ENCODE measurements at regions not wholly inside any gene's neighbourhood (a gene's known extent, or its start where the extent isn't known, plus 50 kb on each side); places are given as distances from the start of the nearest gene placed in this dataset.

GRCh38 chr10:43771675-43772074 lies 123.0 kb upstream of the ZNF32 start:
- no peaks in the 10 kb centered on the region for H3K27me3 ChIP-seq (ENCODE audit: control insufficient read depth, insufficient read depth, low read length)
- intact Hi-C loops (cut with micrococcal nuclease; ENCODE audit: unreplicated experiment): no loop called here
- BruUV-seq (replicated peaks): no TSS peak
- H3K4me1 ChIP-seq (ENCODE audit: control insufficient read depth, insufficient read depth, low read length): no peaks in the 10 kb centered on the region
- CTCF ChIA-PET: no interaction called here
- DNase-seq (ENCODE audit: low read depth, low spot score): no peak
- H3K36me3 ChIP-seq (ENCODE audit: control insufficient read depth, insufficient read depth, low read length): no peaks in the 10 kb centered on the region
- H3K27ac ChIP-seq (ENCODE audit: low read length): no peak overlapping the region
- in situ Hi-C loops (cut with HindIII; ENCODE audit: low pct_unique_long_range_greater_than_20kb, low sequenced_read_pairs): no loop called here
- POLR2A ChIA-PET: no interaction called here
- TF ChIP-seq CTCF (IDR thresholded peaks at IDR 0.05) (no peak), SIN3A (IDR thresholded peaks at IDR 0.05; ENCODE audit: borderline replicate concordance, insufficient read depth, low read depth, low read length) (no peak)
- TF ChIP-seq, protein P1, sequence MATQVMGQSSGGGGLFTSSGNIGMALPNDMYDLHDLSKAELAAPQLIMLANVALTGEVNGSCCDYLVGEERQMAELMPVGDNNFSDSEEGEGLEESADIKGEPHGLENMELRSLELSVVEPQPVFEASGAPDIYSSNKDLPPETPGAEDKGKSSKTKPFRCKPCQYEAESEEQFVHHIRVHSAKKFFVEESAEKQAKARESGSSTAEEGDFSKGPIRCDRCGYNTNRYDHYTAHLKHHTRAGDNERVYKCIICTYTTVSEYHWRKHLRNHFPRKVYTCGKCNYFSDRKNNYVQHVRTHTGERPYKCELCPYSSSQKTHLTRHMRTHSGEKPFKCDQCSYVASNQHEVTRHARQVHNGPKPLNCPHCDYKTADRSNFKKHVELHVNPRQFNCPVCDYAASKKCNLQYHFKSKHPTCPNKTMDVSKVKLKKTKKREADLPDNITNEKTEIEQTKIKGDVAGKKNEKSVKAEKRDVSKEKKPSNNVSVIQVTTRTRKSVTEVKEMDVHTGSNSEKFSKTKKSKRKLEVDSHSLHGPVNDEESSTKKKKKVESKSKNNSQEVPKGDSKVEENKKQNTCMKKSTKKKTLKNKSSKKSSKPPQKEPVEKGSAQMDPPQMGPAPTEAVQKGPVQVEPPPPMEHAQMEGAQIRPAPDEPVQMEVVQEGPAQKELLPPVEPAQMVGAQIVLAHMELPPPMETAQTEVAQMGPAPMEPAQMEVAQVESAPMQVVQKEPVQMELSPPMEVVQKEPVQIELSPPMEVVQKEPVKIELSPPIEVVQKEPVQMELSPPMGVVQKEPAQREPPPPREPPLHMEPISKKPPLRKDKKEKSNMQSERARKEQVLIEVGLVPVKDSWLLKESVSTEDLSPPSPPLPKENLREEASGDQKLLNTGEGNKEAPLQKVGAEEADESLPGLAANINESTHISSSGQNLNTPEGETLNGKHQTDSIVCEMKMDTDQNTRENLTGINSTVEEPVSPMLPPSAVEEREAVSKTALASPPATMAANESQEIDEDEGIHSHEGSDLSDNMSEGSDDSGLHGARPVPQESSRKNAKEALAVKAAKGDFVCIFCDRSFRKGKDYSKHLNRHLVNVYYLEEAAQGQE (IDR thresholded peaks at IDR 0.05; ENCODE audit: insufficient read depth in 1 of 2, low read depth in 2 of 2, low read length in 1 of 2): no peak
- H3K9me3 ChIP-seq (ENCODE audit: control insufficient read depth, insufficient read depth, low read depth, low read length): 0 out of 2 replicates have a peak, but pooled peaks cover 5% of the 10 kb centered on the region
- no peak for ATAC-seq
- H3K4me3 ChIP-seq (ENCODE audit: low read depth in 2 of 2, low read length in 2 of 2): no peak overlapping the region

- no peak for DNase-seq (ENCODE audit: low read depth, low spot score)
- H3K27ac ChIP-seq (ENCODE audit: low read length): no peak overlapping the region
- H3K4me3 ChIP-seq (ENCODE audit: low read depth in 2 of 2, low read length in 2 of 2): no peak overlapping the region
- no peak for ATAC-seq
- ChIA-PET POLR2A (no interaction called here), CTCF (interaction anchor here (0.5 kb wide), 1 partner anchor 689 kb away, joined by 7 read pairs; the partner anchor contains the start of gene RET)
- no peaks in the 10 kb centered on the region for H3K9me3 ChIP-seq (ENCODE audit: control insufficient read depth, insufficient read depth, low read depth, low read length)
- H3K4me1 ChIP-seq (ENCODE audit: control insufficient read depth, insufficient read depth, low read length): no peaks in the 10 kb centered on the region
- BruUV-seq (replicated peaks): no TSS peak
- TF ChIP-seq SIN3A (IDR thresholded peaks at IDR 0.05; ENCODE audit: borderline replicate concordance, insufficient read depth, low read depth, low read length): no peak
- TF ChIP-seq, protein P1 (IDR thresholded peaks at IDR 0.05; ENCODE audit: insufficient read depth in 1 of 2, low read depth in 2 of 2, low read length in 1 of 2): no peak
- TF ChIP-seq TCF7L2 (IDR thresholded peaks at IDR 0.05; ENCODE audit: low read depth, low read length): no peak
- TF ChIP-seq CTCF (IDR thresholded peaks at IDR 0.05): no peak
- no peak for TF ChIP-seq POLR2AphosphoS5 (IDR thresholded peaks at IDR 0.05; ENCODE audit: low read depth, low read length)
- no peaks in the 10 kb centered on the region for H3K36me3 ChIP-seq (ENCODE audit: control insufficient read depth, insufficient read depth, low read length)
- in situ Hi-C loops (cut with HindIII; ENCODE audit: low pct_unique_long_range_greater_than_20kb, low sequenced_read_pairs) (no loop called here), intact Hi-C loops (cut with micrococcal nuclease; ENCODE audit: unreplicated experiment) (no loop called here)
- no peaks in the 10 kb centered on the region for H3K27me3 ChIP-seq (ENCODE audit: control insufficient read depth, insufficient read depth, low read length)
Observed at GRCh38 chr10:43765516-43765915, 116.8 kb upstream of the ZNF32 start.
